Neural cell (in vitro differentiated cells): ENCODE measurements at regions not wholly inside any gene's neighbourhood (a gene's known extent, or its start where the extent isn't known, plus 50 kb on each side); places are given as distances from the start of the nearest gene placed in this dataset.

ENCODE experiments used
- CTCF ChIP-seq: fragments of 450-650 bp; IDR thresholded peaks from 2 replicates; pipeline ENCODE4 v1.5.1; 2014; ENCODE audit warnings: antibody characterized with exemption, mild to moderate bottlenecking, moderate library complexity; ENCODE audit not compliant: poor library complexity, severe bottlenecking
- POLR2AphosphoS5 ChIP-seq: IDR thresholded peaks from 2 replicates; pipeline ENCODE4 v1.6.1; 2012
- RAD21 ChIP-seq: fragments of 450-650 bp; conservative IDR thresholded peaks from 2 replicates; pipeline ENCODE4 v1.6.1; 2014; ENCODE audit warnings: antibody characterized with exemption, mild to moderate bottlenecking, moderate library complexity
- REST ChIP-seq: IDR thresholded peaks from 2 replicates; pipeline ENCODE4 v1.6.1; 2012; ENCODE audit warnings: borderline replicate concordance
- TAF1 ChIP-seq: IDR thresholded peaks from 2 replicates; pipeline ENCODE4 v1.6.1; 2012; ENCODE audit warnings: low read depth

- TF ChIP-seq POLR2AphosphoS5 (no peak), REST (no peak), CTCF (no peak), RAD21 (no peak), TAF1 (no peak)
These were observed 646.6 kb downstream of the OTOL1 start for GRCh38 chr3:162143180-162143579.
